ENCODE measurements at regions not wholly inside any gene's neighbourhood (a gene's known extent, or its start where the extent isn't known, plus 50 kb on each side); places are given as distances from the start of the nearest gene placed in this dataset.
"Not testable (repeated sequence)": the region's sequence is repeated elsewhere in the genome, so short reads cannot be mapped to it uniquely, and the experiment has no call there.

DNA sequence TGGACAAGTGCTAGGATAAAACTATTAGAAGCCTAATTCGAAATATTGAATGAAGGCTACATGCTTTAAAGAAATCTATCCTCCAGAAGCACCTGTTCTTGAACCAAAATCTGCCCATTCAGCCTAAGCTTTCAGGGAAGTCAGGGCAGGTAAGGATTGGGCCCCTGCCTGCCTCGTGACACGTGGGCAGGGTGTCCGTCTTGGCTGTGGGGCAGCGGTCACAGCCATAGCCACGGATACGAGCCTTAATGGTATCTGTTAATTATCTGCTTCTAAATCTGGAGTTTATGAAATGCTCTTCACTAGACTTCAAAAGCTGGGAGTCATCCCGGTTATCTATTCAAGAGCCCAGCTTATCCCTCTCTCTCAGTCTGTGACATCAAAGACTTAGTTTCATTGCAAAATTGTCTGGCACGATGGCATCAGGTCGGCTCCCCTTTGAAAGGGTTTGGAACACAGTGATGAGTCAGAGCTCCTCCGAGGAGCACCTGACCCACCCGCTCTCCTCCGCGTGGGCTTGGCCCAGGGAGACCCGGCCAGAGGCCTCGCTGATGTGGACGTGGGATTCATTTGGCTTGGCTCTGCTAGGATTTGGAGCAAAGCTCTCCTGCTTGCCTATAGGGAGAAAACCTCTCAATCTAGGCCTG lies 135.9 kb downstream of the MACROH2A1 start:
- H3K4me1 Mint-ChIP-seq = no peaks in the 10 kb centered on the region
- intact Hi-C loops (cut with micrococcal nuclease) = no loop called here
- DNase-seq (no peak), ATAC-seq (no peak)
- 89% methylated on average over 17 of the region's 17 CpGs for WGBS (ENCODE audit: insufficient coverage)
- no peak overlapping the region for H3K4me3 ChIP-seq (ENCODE audit: low read length)
- H3K27me3 Mint-ChIP-seq (ENCODE audit: low read depth in 2 of 2) = peaks cover 15 to 26% of the 10 kb centered on the region in 2 donors
- H3K9me3 Mint-ChIP-seq = no peaks in the 10 kb centered on the region
- H3K27ac Mint-ChIP-seq = no peak overlapping the region
- TF ChIP-seq, protein P1, sequence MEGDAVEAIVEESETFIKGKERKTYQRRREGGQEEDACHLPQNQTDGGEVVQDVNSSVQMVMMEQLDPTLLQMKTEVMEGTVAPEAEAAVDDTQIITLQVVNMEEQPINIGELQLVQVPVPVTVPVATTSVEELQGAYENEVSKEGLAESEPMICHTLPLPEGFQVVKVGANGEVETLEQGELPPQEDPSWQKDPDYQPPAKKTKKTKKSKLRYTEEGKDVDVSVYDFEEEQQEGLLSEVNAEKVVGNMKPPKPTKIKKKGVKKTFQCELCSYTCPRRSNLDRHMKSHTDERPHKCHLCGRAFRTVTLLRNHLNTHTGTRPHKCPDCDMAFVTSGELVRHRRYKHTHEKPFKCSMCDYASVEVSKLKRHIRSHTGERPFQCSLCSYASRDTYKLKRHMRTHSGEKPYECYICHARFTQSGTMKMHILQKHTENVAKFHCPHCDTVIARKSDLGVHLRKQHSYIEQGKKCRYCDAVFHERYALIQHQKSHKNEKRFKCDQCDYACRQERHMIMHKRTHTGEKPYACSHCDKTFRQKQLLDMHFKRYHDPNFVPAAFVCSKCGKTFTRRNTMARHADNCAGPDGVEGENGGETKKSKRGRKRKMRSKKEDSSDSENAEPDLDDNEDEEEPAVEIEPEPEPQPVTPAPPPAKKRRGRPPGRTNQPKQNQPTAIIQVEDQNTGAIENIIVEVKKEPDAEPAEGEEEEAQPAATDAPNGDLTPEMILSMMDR (IDR thresholded peaks at IDR 0.05) = no peak
- no peaks in the 10 kb centered on the region for H3K9me3 ChIP-seq (ENCODE audit: control insufficient read depth, insufficient read depth, low read length)
- H3K4me3 Mint-ChIP-seq = no peak overlapping the region
- no peaks in the 10 kb centered on the region for H3K36me3 ChIP-seq (ENCODE audit: control insufficient read depth, insufficient read depth, low read length)
- no peak overlapping the region for H3K27ac ChIP-seq (ENCODE audit: low read length)
- H3K27me3 ChIP-seq (ENCODE audit: control insufficient read depth, insufficient read depth, low read length) = no peaks in the 10 kb centered on the region
- H3K36me3 Mint-ChIP-seq = no peaks in the 10 kb centered on the region
- no peaks in the 10 kb centered on the region for H3K4me1 ChIP-seq (ENCODE audit: control insufficient read depth, insufficient read depth, low read length)

DNA sequence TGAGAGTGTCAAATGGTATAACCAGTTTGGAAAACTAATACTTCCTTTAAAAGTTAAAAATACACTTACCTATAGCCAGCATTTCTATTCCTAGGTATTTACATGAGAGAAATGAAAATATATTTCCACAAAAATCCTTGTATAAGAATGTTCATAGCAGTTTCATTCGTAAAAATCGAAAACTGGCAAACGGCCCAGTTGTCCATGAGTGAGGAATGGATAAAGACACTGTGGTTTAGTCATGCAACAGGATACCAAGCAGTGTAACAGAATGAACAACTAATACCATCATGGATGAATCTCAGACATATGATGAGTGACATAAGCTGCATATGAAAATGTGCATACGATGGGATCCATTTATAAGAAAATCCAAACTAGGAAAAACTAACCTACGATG lies 136.7 kb downstream of the MACROH2A1 start:
- no peak for ATAC-seq
- no peaks in the 10 kb centered on the region for H3K36me3 Mint-ChIP-seq
- WGBS (ENCODE audit: insufficient coverage) = 88% methylated on average over 4 of the region's 5 CpGs
- intact Hi-C loops (cut with micrococcal nuclease) = no loop called here
- TF ChIP-seq, protein P1 (IDR thresholded peaks at IDR 0.05) = no peak
- H3K4me1 ChIP-seq (ENCODE audit: control insufficient read depth, insufficient read depth, low read length) = no peaks in the 10 kb centered on the region
- no peaks in the 10 kb centered on the region for H3K9me3 ChIP-seq (ENCODE audit: control insufficient read depth, insufficient read depth, low read length)
- H3K27ac Mint-ChIP-seq = no peak overlapping the region
- H3K9me3 Mint-ChIP-seq = no peaks in the 10 kb centered on the region
- no peaks in the 10 kb centered on the region for H3K4me1 Mint-ChIP-seq
- no peak overlapping the region for H3K27ac ChIP-seq (ENCODE audit: low read length)
- H3K27me3 ChIP-seq (ENCODE audit: control insufficient read depth, insufficient read depth, low read length) = no peaks in the 10 kb centered on the region
- no peak overlapping the region for H3K4me3 ChIP-seq (ENCODE audit: low read length)
- H3K27me3 Mint-ChIP-seq (ENCODE audit: low read depth in 2 of 2) = peaks cover 15 to 28% of the 10 kb centered on the region in 2 donors
- no peak for DNase-seq
- H3K36me3 ChIP-seq (ENCODE audit: control insufficient read depth, insufficient read depth, low read length) = no peaks in the 10 kb centered on the region
- H3K4me3 Mint-ChIP-seq = no peak overlapping the region

DNA sequence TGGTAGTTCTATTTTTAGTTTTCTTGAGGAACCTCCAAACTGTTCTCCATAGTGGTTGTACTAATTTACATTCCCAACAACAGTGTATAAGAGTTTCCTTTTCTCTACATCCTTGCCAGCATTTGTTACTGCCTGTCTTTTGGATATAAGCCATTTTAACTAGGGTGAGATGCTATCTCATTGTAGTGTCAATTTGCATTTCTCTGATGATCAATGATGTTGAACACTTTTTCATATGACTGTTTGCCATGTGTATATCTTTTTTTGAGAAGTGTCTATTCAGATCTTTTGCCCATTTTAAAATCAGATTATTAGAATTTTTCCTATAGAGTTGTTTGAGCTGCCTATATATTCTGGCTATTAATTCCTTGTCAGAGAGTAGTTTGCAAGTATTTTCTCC lies 138.9 kb downstream of the MACROH2A1 start:
- H3K4me3 ChIP-seq (ENCODE audit: low read length); H3K27ac Mint-ChIP-seq; H3K27me3 ChIP-seq (ENCODE audit: control insufficient read depth, insufficient read depth, low read length); H3K4me3 Mint-ChIP-seq; H3K9me3 Mint-ChIP-seq; H3K36me3 ChIP-seq (ENCODE audit: control insufficient read depth, insufficient read depth, low read length); H3K36me3 Mint-ChIP-seq; DNase-seq; H3K9me3 ChIP-seq (ENCODE audit: control insufficient read depth, insufficient read depth, low read length); intact Hi-C loops (cut with micrococcal nuclease); H3K4me1 ChIP-seq (ENCODE audit: control insufficient read depth, insufficient read depth, low read length); ATAC-seq; H3K4me1 Mint-ChIP-seq; H3K27ac ChIP-seq (ENCODE audit: low read length): not testable (repeated sequence)
- H3K27me3 Mint-ChIP-seq (ENCODE audit: low read depth in 2 of 2) = peaks cover 9 to 33% of the 10 kb centered on the region in 2 donors

DNA sequence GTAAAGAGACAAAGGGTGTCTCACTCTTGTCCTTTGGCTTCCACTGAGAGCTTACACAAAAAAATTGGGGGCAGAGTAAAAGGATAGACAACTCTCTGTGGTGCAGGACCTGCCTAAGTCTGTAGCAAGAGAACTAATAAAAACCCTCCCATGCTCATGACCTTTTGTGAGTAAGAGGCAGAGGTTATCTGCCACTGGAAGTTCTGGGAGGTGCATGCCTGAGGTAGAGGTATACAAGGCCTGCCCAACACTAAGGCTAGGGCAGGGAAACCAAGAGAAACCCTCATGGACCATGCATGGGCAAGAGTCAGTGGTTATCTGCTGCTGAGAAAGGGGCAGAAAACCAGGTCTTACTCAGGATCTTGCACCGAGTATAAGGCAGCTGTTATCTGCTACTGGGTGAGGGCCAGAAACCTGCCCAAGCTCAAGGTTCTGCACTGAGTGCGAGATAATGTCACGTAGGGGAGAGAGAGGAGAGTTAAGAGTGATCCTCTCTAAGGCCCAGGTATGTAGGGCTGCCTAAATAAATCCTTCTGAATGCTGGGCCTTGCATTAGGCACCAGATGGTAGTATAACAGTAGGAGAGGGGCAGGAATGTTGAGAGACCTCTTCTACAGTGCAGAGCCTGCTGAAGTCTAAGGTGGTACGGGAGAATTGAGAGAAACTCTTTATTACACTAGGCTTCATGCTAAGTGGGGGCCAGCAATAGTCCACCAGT lies 143.4 kb downstream of the MACROH2A1 start:
- WGBS (ENCODE audit: insufficient coverage) = 89% methylated on average over 4 of the region's 4 CpGs
- no peak overlapping the region for H3K27ac Mint-ChIP-seq
- no peak overlapping the region for H3K4me3 Mint-ChIP-seq
- Histone ChIP-seq H3K4me3 (ENCODE audit: low read length) (no peak overlapping the region), H3K4me1 (ENCODE audit: control insufficient read depth, insufficient read depth, low read length) (no peaks in the 10 kb centered on the region), H3K36me3 (ENCODE audit: control insufficient read depth, insufficient read depth, low read length) (no peaks in the 10 kb centered on the region), H3K27ac (ENCODE audit: low read length) (no peak overlapping the region), H3K27me3 (ENCODE audit: control insufficient read depth, insufficient read depth, low read length) (no peaks in the 10 kb centered on the region), H3K9me3 (ENCODE audit: control insufficient read depth, insufficient read depth, low read length) (no peaks in the 10 kb centered on the region)
- peak in 1 of 3 donors; percentile 14 for ATAC-seq
- H3K27me3 Mint-ChIP-seq (ENCODE audit: low read depth in 2 of 2) = peaks cover 9 to 18% of the 10 kb centered on the region in 2 donors
- no peaks in the 10 kb centered on the region for H3K9me3 Mint-ChIP-seq
- H3K4me1 Mint-ChIP-seq = no peaks in the 10 kb centered on the region
- TF ChIP-seq, protein P1 (IDR thresholded peaks at IDR 0.05) = no peak
- intact Hi-C loops (cut with micrococcal nuclease) = no loop called here
- no peak for DNase-seq
- H3K36me3 Mint-ChIP-seq = no peaks in the 10 kb centered on the region
